ENCODE measurements at regions not wholly inside any gene's neighbourhood (a gene's known extent, or its start where the extent isn't known, plus 50 kb on each side); places are given as distances from the start of the nearest gene placed in this dataset.
A peak's percentile ranks its signal among the peaks of the same experiment; 100 is the strongest.

GRCh38 chr7:10634239-10634638 lies 339.4 kb upstream of the PHF14 start:
- H3K4me3 ChIP-seq (ENCODE audit: low read depth in 1 of 2, low read length in 2 of 2), result no peak overlapping the region
- DNase-seq, result no peak
- no peaks in the 10 kb centered on the region for H3K36me3 ChIP-seq (ENCODE audit: insufficient read depth, low read length)
- no peaks in the 10 kb centered on the region for H4K20me1 ChIP-seq (ENCODE audit: insufficient read depth, low read length)
- H3K9me3 ChIP-seq (ENCODE audit: insufficient read depth, low read length, severe bottlenecking), result no peaks in the 10 kb centered on the region
- no peak overlapping the region for H2AFZ ChIP-seq (ENCODE audit: low read depth, low read length)
- H3K27ac ChIP-seq (ENCODE audit: low read length), result no peak overlapping the region
- no peak overlapping the region for H3K4me2 ChIP-seq (ENCODE audit: insufficient read depth, low read length)
- no peaks in the 10 kb centered on the region for H3K4me1 ChIP-seq (ENCODE audit: insufficient read depth, low read length)
- H3K9ac ChIP-seq (ENCODE audit: low read depth, low read length), result no peak overlapping the region
- ATAC-seq (ENCODE audit: insufficient read depth, low read depth), result no peak
- TF ChIP-seq CTCF (IDR thresholded peaks at IDR 0.05; ENCODE audit: borderline replicate concordance, extremely low read depth, low read length, poor library complexity, severe bottlenecking) (no peak), EZH2 (IDR thresholded peaks at IDR 0.05; ENCODE audit: borderline replicate concordance, low read depth, low read length, severe bottlenecking) (no peak)
- no peaks in the 10 kb centered on the region for H3K79me2 ChIP-seq (ENCODE audit: insufficient read depth, low read length)
- H3K27me3 ChIP-seq (ENCODE audit: insufficient read depth, low read length, poor library complexity), result no peaks in the 10 kb centered on the region

- Histone ChIP-seq H3K36me3 (ENCODE audit: insufficient read depth, low read length) (no peaks in the 10 kb centered on the region), H3K4me2 (ENCODE audit: insufficient read depth, low read length) (no peak overlapping the region), H3K4me1 (ENCODE audit: insufficient read depth, low read length) (no peaks in the 10 kb centered on the region), H3K4me3 (ENCODE audit: low read depth in 1 of 2, low read length in 2 of 2) (no peak overlapping the region), H3K27ac (ENCODE audit: low read length) (no peak overlapping the region), H3K9ac (ENCODE audit: low read depth, low read length) (no peak overlapping the region), H3K79me2 (ENCODE audit: insufficient read depth, low read length) (no peaks in the 10 kb centered on the region), H4K20me1 (ENCODE audit: insufficient read depth, low read length) (no peaks in the 10 kb centered on the region), H3K27me3 (ENCODE audit: insufficient read depth, low read length, poor library complexity) (no peaks in the 10 kb centered on the region), H2AFZ (ENCODE audit: low read depth, low read length) (no peak overlapping the region), H3K9me3 (ENCODE audit: insufficient read depth, low read length, severe bottlenecking) (no peaks in the 10 kb centered on the region)
- TF ChIP-seq CTCF (IDR thresholded peaks at IDR 0.05; ENCODE audit: borderline replicate concordance, extremely low read depth, low read length, poor library complexity, severe bottlenecking) (no peak), EZH2 (IDR thresholded peaks at IDR 0.05; ENCODE audit: borderline replicate concordance, low read depth, low read length, severe bottlenecking) (no peak)
- DNase-seq, result no peak
- no peak for ATAC-seq (ENCODE audit: insufficient read depth, low read depth)
Observed at GRCh38 chr7:10637991-10638390, 335.7 kb upstream of the PHF14 start.

- Histone ChIP-seq H3K79me2 (ENCODE audit: insufficient read depth, low read length) (no peaks in the 10 kb centered on the region), H3K4me1 (ENCODE audit: insufficient read depth, low read length) (no peaks in the 10 kb centered on the region), H3K27me3 (ENCODE audit: insufficient read depth, low read length, poor library complexity) (no peaks in the 10 kb centered on the region), H3K4me2 (ENCODE audit: insufficient read depth, low read length) (no peak overlapping the region), H3K27ac (ENCODE audit: low read length) (no peak overlapping the region), H3K9ac (ENCODE audit: low read depth, low read length) (no peak overlapping the region), H3K4me3 (ENCODE audit: low read depth in 1 of 2, low read length in 2 of 2) (no peak overlapping the region), H2AFZ (ENCODE audit: low read depth, low read length) (no peak overlapping the region), H3K9me3 (ENCODE audit: insufficient read depth, low read length, severe bottlenecking) (no peaks in the 10 kb centered on the region), H4K20me1 (ENCODE audit: insufficient read depth, low read length) (no peaks in the 10 kb centered on the region), H3K36me3 (ENCODE audit: insufficient read depth, low read length) (no peaks in the 10 kb centered on the region)
- ATAC-seq (ENCODE audit: insufficient read depth, low read depth) (peak; percentile 87), DNase-seq (peak; percentile 34)
- TF ChIP-seq EZH2 (IDR thresholded peaks at IDR 0.05; ENCODE audit: borderline replicate concordance, low read depth, low read length, severe bottlenecking) (no peak), CTCF (IDR thresholded peaks at IDR 0.05; ENCODE audit: borderline replicate concordance, extremely low read depth, low read length, poor library complexity, severe bottlenecking) (no peak)
Observed at GRCh38 chr7:10643545-10643944, 330.1 kb upstream of the PHF14 start.

- no peaks in the 10 kb centered on the region for H3K9me3 ChIP-seq (ENCODE audit: insufficient read depth, low read length, severe bottlenecking)
- H3K79me2 ChIP-seq (ENCODE audit: insufficient read depth, low read length), result no peaks in the 10 kb centered on the region
- H3K27ac ChIP-seq (ENCODE audit: low read length), result no peak overlapping the region
- TF ChIP-seq EZH2 (IDR thresholded peaks at IDR 0.05; ENCODE audit: borderline replicate concordance, low read depth, low read length, severe bottlenecking) (no peak), CTCF (IDR thresholded peaks at IDR 0.05; ENCODE audit: borderline replicate concordance, extremely low read depth, low read length, poor library complexity, severe bottlenecking) (no peak)
- H3K27me3 ChIP-seq (ENCODE audit: insufficient read depth, low read length, poor library complexity), result no peaks in the 10 kb centered on the region
- no peaks in the 10 kb centered on the region for H3K36me3 ChIP-seq (ENCODE audit: insufficient read depth, low read length)
- no peak for ATAC-seq (ENCODE audit: insufficient read depth, low read depth)
- DNase-seq, result no peak
- no peaks in the 10 kb centered on the region for H4K20me1 ChIP-seq (ENCODE audit: insufficient read depth, low read length)
- no peak overlapping the region for H3K4me3 ChIP-seq (ENCODE audit: low read depth in 1 of 2, low read length in 2 of 2)
- H3K4me1 ChIP-seq (ENCODE audit: insufficient read depth, low read length), result no peaks in the 10 kb centered on the region
- H3K9ac ChIP-seq (ENCODE audit: low read depth, low read length), result no peak overlapping the region
- H2AFZ ChIP-seq (ENCODE audit: low read depth, low read length), result no peak overlapping the region
- no peak overlapping the region for H3K4me2 ChIP-seq (ENCODE audit: insufficient read depth, low read length)
Observed at GRCh38 chr7:10644849-10645248, 328.8 kb upstream of the PHF14 start.
